ENCODE measurements at regions not wholly inside any gene's neighbourhood (a gene's known extent, or its start where the extent isn't known, plus 50 kb on each side); places are given as distances from the start of the nearest gene placed in this dataset.

GRCh38 chr1:222042120-222042519, 300.2 kb upstream of the DUSP10 start:
- TF ChIP-seq EZH2phosphoT487 (IDR thresholded peaks at IDR 0.05; ENCODE audit: insufficient read depth, low read depth) (no peak), EZH2 (IDR thresholded peaks at IDR 0.05; ENCODE audit: insufficient read depth, poor library complexity, severe bottlenecking) (no peak)

All from GM23248 (cell line).